Hepatic stellate cell (primary cell): ENCODE measurements at regions not wholly inside any gene's neighbourhood (a gene's known extent, or its start where the extent isn't known, plus 50 kb on each side); places are given as distances from the start of the nearest gene placed in this dataset.
"Not testable (repeated sequence)": the region's sequence is repeated elsewhere in the genome, so short reads cannot be mapped to it uniquely, and the experiment has no call there.

Experiments used
- DNase-seq: peaks from one replicate; pipeline ENCODE4 v3.0.0; 2011; ENCODE audit warnings: low spot score

- DNase-seq: no peak
Observed at GRCh38 chr7:89401099-89401498, 605.6 kb upstream of the TEX47 start.

- no peak for DNase-seq
Observed at GRCh38 chr7:89401690-89402089, 606.2 kb upstream of the TEX47 start.

GRCh38 chr7:89451911-89452310 lies 656.4 kb upstream of the TEX47 start:
- DNase-seq: no peak

GRCh38 chr7:89456556-89456955 lies 661.0 kb upstream of the TEX47 start:
- DNase-seq: no peak

- DNase-seq: no peak
Observed at GRCh38 chr7:89458114-89458513, 662.6 kb upstream of the TEX47 start.

DNA sequence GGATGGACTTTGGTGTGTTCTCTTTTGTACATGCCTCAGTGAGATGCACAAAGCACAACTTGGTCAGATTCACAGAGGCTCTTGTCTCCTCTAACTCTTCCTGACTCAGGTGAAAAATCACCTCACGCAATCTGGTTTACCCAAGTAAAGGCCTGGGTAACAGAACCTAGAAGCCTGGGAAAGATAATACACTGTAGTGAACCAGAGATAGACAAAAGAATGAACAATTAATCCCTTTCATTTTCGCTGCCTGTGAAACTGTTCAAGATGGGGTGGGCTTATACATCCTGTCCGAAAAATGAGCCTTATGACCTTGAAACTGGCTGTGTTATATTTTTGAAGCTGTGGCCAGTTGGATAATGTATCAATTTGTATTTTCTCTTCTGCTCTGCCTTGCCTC lies 678.9 kb upstream of the TEX47 start:
- DNase-seq: no peak

DNA sequence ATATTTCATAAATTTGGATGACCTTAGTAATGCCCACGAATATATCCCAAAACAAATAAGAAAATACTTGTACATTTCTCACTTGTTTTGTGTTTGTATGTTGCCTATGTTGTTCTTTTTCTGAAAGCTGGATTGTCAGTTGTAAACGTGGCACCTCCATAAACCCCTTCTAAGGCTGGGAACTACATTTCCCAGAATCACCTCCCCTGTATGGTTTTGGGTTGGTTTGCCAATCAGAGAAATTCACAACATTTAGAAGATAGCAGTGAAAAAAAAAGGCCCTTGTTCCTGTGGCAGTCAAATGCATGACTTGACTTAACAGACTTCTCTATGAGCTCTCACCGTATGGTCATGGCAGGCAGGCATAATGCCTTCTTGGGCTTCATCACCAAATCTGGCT lies 676.3 kb upstream of the STEAP1 start:
- no peak for DNase-seq

GRCh38 chr7:89495704-89496103 lies 658.6 kb upstream of the STEAP1 start:
- DNase-seq: no peak

DNA sequence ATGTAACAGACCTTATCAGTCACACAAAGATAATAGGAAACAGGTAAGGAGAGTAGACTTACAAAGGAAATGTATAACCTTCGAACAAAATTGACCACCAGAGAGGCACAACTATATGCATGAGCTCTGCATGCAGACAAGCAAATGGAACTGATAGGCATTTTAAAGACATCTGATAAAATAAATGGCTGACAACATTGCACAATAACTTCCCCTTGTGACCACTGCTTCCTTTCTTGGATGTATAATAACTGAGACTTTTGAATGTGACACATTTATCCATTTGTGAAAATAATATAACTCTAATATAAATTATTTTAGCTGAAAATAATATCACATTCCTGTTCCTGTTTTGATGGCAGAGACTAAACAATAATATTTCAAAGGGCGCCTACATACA lies 654.2 kb upstream of the STEAP1 start:
- no peak for DNase-seq

- DNase-seq: no peak
Observed at GRCh38 chr7:89503281-89503680, 651.0 kb upstream of the STEAP1 start.

GRCh38 chr7:89507034-89507433 lies 647.2 kb upstream of the STEAP1 start:
- DNase-seq: no peak

DNA sequence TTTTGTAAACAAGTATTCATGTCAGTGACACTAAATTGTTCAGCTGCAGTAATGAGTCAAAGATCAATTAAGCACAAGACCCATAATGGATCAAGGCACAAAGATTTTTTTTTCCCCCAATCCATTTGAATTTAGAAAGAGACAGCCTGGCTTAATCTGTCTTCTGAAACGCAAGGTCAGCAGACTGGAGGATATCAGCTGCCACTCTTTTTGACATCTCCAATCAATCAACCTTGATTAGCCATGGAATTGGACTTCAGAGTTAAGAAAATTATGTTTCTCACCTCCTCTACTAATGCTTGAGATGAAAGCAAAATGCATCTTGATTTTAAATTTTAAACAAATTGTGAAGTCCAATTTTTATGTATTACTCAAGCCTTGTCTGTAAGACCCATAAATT lies 642.4 kb upstream of the STEAP1 start:
- no peak for DNase-seq

DNA sequence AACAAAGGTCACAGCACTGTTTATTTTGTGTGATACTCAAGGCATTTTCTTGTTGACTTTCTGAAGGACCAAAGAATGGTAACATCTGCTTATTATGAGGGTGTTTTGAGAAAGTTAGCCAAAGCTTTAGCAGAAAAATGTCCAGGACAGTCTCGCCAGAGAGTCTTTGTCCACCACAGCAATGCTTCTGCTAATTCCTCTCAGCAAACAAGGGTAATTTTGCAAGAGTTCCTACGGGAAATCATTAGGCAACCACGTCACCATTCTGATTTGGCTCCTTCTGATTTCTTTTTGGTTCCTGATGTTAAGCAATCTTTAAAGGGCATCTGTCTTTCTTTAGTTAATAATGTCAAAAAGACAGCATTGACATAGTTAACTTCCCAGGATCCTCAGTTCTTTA lies 639.3 kb upstream of the STEAP1 start:
- DNase-seq: no peak

- DNase-seq: no peak
Observed at GRCh38 chr7:89517815-89518214, 636.5 kb upstream of the STEAP1 start.

DNA sequence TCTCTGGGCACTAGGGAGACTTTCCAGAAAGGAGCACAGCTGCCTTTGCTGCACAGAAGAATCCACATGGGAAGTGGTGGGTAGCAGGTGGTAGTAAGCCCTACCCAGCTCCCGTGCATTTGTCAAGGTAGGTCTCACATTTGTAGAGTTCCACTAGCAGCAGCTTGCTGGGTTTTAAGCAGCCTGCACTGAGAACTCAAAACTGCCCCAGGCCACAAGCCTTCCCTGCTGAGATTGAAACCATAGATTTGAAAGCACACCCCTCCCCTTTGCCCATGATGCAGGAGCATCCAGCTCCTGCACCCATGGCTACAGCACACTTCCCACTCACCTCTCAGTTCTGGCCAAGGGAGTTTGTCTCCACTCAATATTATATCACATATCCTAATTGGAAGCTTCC lies 604.5 kb upstream of the STEAP1 start:
- DNase-seq: no peak

DNA sequence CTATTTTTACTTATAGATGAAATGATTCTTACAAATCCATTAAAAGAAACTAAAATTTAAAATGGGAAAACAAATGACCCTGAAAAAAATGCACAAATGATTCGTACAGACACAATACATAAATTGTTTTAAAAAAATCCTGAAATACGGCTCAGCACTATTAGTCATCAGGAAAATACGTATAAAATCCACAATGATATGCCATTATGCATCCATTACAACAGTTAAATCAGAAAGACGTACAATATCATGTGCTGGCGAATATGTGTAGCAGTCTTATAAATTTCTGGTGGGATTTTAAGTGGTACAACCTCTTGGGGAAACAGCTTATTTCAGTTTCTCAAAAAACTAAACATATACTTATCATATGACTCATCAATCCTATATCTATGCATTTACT lies 600.1 kb upstream of the STEAP1 start:
- DNase-seq: no peak

- DNase-seq: no peak
Observed at GRCh38 chr7:89559596-89559995, 594.7 kb upstream of the STEAP1 start.

GRCh38 chr7:89563597-89563996 lies 590.7 kb upstream of the STEAP1 start:
- DNase-seq: no peak

- no peak for DNase-seq
Observed at GRCh38 chr7:89584896-89585295, 569.4 kb upstream of the STEAP1 start.

DNA sequence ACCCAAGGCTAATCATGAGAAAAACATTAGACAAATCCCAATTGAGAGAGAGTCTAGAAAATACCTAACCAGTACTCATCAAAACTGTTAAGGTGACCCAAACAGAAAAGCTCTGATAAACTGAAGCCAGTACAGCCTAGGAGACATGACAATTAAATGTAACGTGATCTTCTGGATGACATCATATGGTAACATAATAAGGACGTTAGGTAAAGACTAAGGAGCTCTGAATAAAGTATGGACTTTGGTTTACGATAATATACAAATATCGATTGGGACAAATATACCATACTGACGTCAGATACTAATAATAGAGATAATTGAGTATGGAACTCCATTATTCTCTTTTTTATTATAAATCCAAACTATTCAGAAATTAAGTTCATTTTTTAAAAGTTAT lies 561.1 kb upstream of the STEAP1 start:
- DNase-seq: no peak

GRCh38 chr7:89602984-89603383 lies 551.3 kb upstream of the STEAP1 start:
- DNase-seq: no peak

DNA sequence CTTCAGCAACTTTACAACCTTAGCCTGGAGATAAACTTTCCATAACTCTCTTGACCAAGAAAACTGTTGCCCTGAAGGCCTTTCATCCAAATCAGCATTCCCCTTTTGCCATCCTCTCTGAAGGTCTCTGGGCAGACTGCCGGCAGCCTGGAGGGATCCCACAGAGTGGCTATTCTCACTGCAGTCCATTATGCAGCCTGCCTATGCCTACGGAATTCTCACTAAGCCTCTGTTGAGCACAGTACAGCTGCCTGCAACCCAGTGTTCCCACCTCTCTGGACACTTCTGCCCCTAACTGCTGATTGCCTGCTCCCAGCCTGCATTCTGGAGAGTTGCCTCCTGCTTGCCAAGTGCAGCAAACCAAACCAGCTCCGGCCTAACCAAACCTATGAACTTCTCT lies 548.9 kb upstream of the STEAP1 start:
- DNase-seq: no peak

GRCh38 chr7:89606511-89606910 lies 547.8 kb upstream of the STEAP1 start:
- DNase-seq: no peak

DNA sequence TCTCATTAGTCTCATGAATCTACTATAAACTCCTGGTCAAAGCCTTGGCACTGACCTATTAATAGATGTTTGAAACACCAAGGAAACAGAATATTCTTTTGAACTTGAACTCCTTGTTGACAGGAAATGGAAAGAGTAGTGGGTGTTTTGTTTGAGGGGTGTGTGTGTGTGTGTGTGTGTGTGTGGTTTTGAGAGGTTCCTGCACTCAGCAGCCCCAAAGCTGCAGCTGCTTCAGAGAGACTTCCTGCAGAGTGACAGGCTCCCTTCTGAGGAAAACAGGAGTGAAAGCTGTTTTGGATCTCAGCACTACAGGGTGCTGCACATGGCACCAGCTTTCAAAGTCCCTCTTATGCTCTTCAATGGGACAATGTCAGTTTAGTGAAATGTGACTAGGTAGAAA lies 546.5 kb upstream of the STEAP1 start:
- DNase-seq: no peak

DNA sequence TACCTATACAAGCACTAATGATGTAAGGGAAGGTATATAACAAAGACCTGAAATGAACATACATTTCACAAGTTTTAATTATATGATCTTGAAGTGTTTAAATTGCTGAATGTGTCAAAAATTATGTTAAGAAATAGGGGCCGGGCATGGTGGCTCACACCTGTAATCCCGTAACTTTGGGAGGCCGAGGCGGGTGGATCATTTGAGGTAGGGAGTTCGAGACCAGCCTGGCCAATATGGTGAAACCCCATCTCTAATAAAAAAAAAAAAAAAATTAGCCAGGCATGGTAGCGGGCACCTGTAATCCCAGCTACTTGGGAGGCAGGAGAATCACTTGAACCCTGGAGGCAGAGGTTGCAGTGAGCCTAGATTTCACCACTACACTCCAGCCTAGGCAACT lies 537.4 kb upstream of the STEAP1 start:
- DNase-seq: not testable (repeated sequence)
